ENCODE measurements at regions not wholly inside any gene's neighbourhood (a gene's known extent, or its start where the extent isn't known, plus 50 kb on each side); places are given as distances from the start of the nearest gene placed in this dataset.
A peak's percentile ranks its signal among the peaks of the same experiment; 100 is the strongest.

- no peak for DNase-seq (ENCODE audit: low read depth, low spot score)
Measured at GRCh38 chr9:118303216-118303615, 599.0 kb downstream of the TLR4 start.

- DNase-seq (ENCODE audit: low read depth, low spot score), result no peak
Measured at GRCh38 chr9:118305331-118305730, 601.1 kb downstream of the TLR4 start.

- no peak for DNase-seq (ENCODE audit: low read depth, low spot score)
Measured at GRCh38 chr9:118306801-118307200, 602.6 kb downstream of the TLR4 start.

GRCh38 chr9:118313965-118314364 is 609.8 kb downstream of the TLR4 start:
- no peak for DNase-seq (ENCODE audit: low read depth, low spot score)

- no peak for DNase-seq (ENCODE audit: low read depth, low spot score)
Measured at GRCh38 chr9:118316831-118317343, 612.7 kb downstream of the TLR4 start.

GRCh38 chr9:118318770-118319431 is 614.7 kb downstream of the TLR4 start:
- no peak for DNase-seq (ENCODE audit: low read depth, low spot score)

- DNase-seq (ENCODE audit: low read depth, low spot score), result no peak
Measured at GRCh38 chr9:118321788-118322187, 617.6 kb downstream of the TLR4 start.

GRCh38 chr9:118324706-118325105 is 620.5 kb downstream of the TLR4 start:
- DNase-seq (ENCODE audit: low read depth, low spot score), result no peak

- DNase-seq (ENCODE audit: low read depth, low spot score), result no peak
Measured at GRCh38 chr9:118325757-118326156, 621.6 kb downstream of the TLR4 start.

- no peak for DNase-seq (ENCODE audit: low read depth, low spot score)
Measured at GRCh38 chr9:118326326-118326725, 622.1 kb downstream of the TLR4 start.

GRCh38 chr9:118330191-118330986 is 626.2 kb downstream of the TLR4 start:
- peak; percentile 2 for DNase-seq (ENCODE audit: low read depth, low spot score)

- DNase-seq (ENCODE audit: low read depth, low spot score), result no peak
Measured at GRCh38 chr9:118331622-118332045, 627.4 kb downstream of the TLR4 start.

- DNase-seq (ENCODE audit: low read depth, low spot score), result no peak
Measured at GRCh38 chr9:118336250-118336942, 632.2 kb downstream of the TLR4 start.

- DNase-seq (ENCODE audit: low read depth, low spot score), result no peak
Measured at GRCh38 chr9:118336943-118337330, 632.7 kb downstream of the TLR4 start.

- DNase-seq (ENCODE audit: low read depth, low spot score), result no peak
Measured at GRCh38 chr9:118360036-118360435, 655.8 kb downstream of the TLR4 start.

- DNase-seq (ENCODE audit: low read depth, low spot score), result no peak
Measured at GRCh38 chr9:118362123-118362522, 657.9 kb downstream of the TLR4 start.

- DNase-seq (ENCODE audit: low read depth, low spot score), result no peak
Measured at GRCh38 chr9:118362596-118362995, 658.4 kb downstream of the TLR4 start.

GRCh38 chr9:118364266-118365106 is 660.3 kb downstream of the TLR4 start:
- no peak for DNase-seq (ENCODE audit: low read depth, low spot score)

- DNase-seq (ENCODE audit: low read depth, low spot score), result no peak
Measured at GRCh38 chr9:118366228-118366627, 662.0 kb downstream of the TLR4 start.

GRCh38 chr9:118367383-118367782 is 663.2 kb downstream of the TLR4 start:
- DNase-seq (ENCODE audit: low read depth, low spot score), result no peak

GRCh38 chr9:118384531-118385100 is 680.4 kb downstream of the TLR4 start:
- DNase-seq (ENCODE audit: low read depth, low spot score), result no peak
